Coronary artery (tissue), 2 donors: ENCODE measurements at regions not wholly inside any gene's neighbourhood (a gene's known extent, or its start where the extent isn't known, plus 50 kb on each side); places are given as distances from the start of the nearest gene placed in this dataset.

Experiments
- DNase-seq: peaks from one replicate; pipeline ENCODE4 v3.0.0-alpha.2; 2017; ENCODE audit warnings: low spot score
- H3K27ac ChIP-seq, 2 donors: fragments of 200-600 bp; sonication (generic); one replicate each; pipeline ENCODE4 v1.5.1; 2016 to 2019
- H3K4me3 ChIP-seq: fragments of 200-600 bp; sonication (generic); 2 replicates; pipeline ENCODE4 v1.5.1; 2016; ENCODE audit warnings: mild to moderate bottlenecking, moderate library complexity
- CTCF ChIP-seq: fragments of 200-600 bp; sonication (generic); IDR thresholded peaks from one replicate; pipeline ENCODE4 v1.5.1; 2019; ENCODE audit warnings: antibody characterized with exemption

- DNase-seq, result no peak
- no peak for TF ChIP-seq CTCF
- Histone ChIP-seq H3K27ac (no peak overlapping the region), H3K4me3 (no peak overlapping the region)
Observed at GRCh38 chr12:105667973-105668743, 337.7 kb downstream of the C12orf75 start.

- no peak for TF ChIP-seq CTCF
- DNase-seq, result no peak
- Histone ChIP-seq H3K4me3 (no peak overlapping the region), H3K27ac (no peak overlapping the region)
Observed at GRCh38 chr12:105670672-105671071, 340.2 kb downstream of the C12orf75 start.

- H3K27ac ChIP-seq, result peak overlapping the region; percentile 30 to 77
Observed at GRCh38 chr12:105671720-105672119, 341.2 kb downstream of the C12orf75 start.

GRCh38 chr12:105672121-105672975 is 341.9 kb downstream of the C12orf75 start:
- H3K4me3 ChIP-seq, result no peak overlapping the region
- H3K27ac ChIP-seq, result peak overlapping the region; percentile 30 to 77
- no peak for DNase-seq
- TF ChIP-seq CTCF, result no peak

More at GRCh38 chr12:105671720-105672119, 341.2 kb downstream of the C12orf75 start:
- TF ChIP-seq CTCF, result no peak
- H3K4me3 ChIP-seq, result no peak overlapping the region
- DNase-seq, result no peak

GRCh38 chr12:105674871-105675699 is 344.6 kb downstream of the C12orf75 start:
- DNase-seq, result no peak
- peak overlapping the region in 1 of 2 donors; percentile 8 for H3K27ac ChIP-seq
- H3K4me3 ChIP-seq, result no peak overlapping the region
- no peak for TF ChIP-seq CTCF

- TF ChIP-seq CTCF, result no peak
- no peak for DNase-seq
- Histone ChIP-seq H3K27ac (peak overlapping the region in 1 of 2 donors; percentile 33), H3K4me3 (no peak overlapping the region)
Observed at GRCh38 chr12:105676694-105677093, 346.2 kb downstream of the C12orf75 start.
